NCI-H1092 treated with DMSO at 0.1 percent for 48 hours (cell line): ENCODE measurements at regions not wholly inside any gene's neighbourhood (a gene's known extent, or its start where the extent isn't known, plus 50 kb on each side); places are given as distances from the start of the nearest gene placed in this dataset.
A peak's percentile ranks its signal among the peaks of the same experiment; 100 is the strongest.

Experiments used
- DNase-seq: peaks from one replicate; lab custom pipeline; 2025; lab: John Stamatoyannopoulos, UW

- DNase-seq = no peak
Observed at GRCh38 chr3:167895178-167895577, 159.7 kb downstream of the SERPINI1 start.

GRCh38 chr3:167892205-167892604 is 156.7 kb downstream of the SERPINI1 start:
- no peak for DNase-seq

GRCh38 chr3:167887096-167887495 is 151.6 kb downstream of the SERPINI1 start:
- DNase-seq = no peak

GRCh38 chr3:167886690-167887089 is 151.2 kb downstream of the SERPINI1 start:
- DNase-seq = no peak

GRCh38 chr3:167885277-167885676 is 149.8 kb downstream of the SERPINI1 start:
- no peak for DNase-seq

- no peak for DNase-seq
Observed at GRCh38 chr3:167884481-167884880, 149.0 kb downstream of the SERPINI1 start.

- no peak for DNase-seq
Observed at GRCh38 chr3:167883452-167883851, 147.9 kb downstream of the SERPINI1 start.

GRCh38 chr3:167882057-167882667 is 146.6 kb downstream of the SERPINI1 start:
- peak; percentile 70 for DNase-seq

GRCh38 chr3:167880183-167880582 is 144.7 kb downstream of the SERPINI1 start:
- no peak for DNase-seq

GRCh38 chr3:167876620-167877281 is 141.2 kb downstream of the SERPINI1 start:
- no peak for DNase-seq
